Spleen (tissue), 7 donors: ENCODE measurements at regions not wholly inside any gene's neighbourhood (a gene's known extent, or its start where the extent isn't known, plus 50 kb on each side); places are given as distances from the start of the nearest gene placed in this dataset.

Experiments
- POLR2A ChIP-seq, 3 donors: fragments of 450-650 bp; IDR thresholded peaks; one replicate each; pipeline ENCODE4 v1.5.1; 2017; ENCODE audit warnings: antibody characterized with exemption in 3 of 3, mild to moderate bottlenecking in 1 of 3
- POLR2AphosphoS5 ChIP-seq, 3 donors: sonication (generic); formaldehyde crosslinking; IDR thresholded peaks; one replicate each; pipeline ENCODE4 v1.5.1; 2017; ENCODE audit warnings: antibody characterized with exemption in 3 of 3
- TF ChIP-seq, protein P1 (sequence below), 11 experiments: fragments of 200-600 bp in 7 of 11; fragments of 450-650 bp in 4 of 11; sonication (generic) in 4 of 11; IDR thresholded peaks in 8 of 11; conservative IDR thresholded peaks in 3 of 11; 1 replicate in 7 of 11; 2 replicates in 4 of 11; pipeline versions ENCODE4 v1.4.0 to v1.8.0; 2016 to 2021; ENCODE audit warnings: antibody characterized with exemption in 11 of 11, inconsistent platforms in 4 of 11, mild to moderate bottlenecking in 1 of 11
- donor health status: DM: no; HTN: no; CAD: no; lungs with moderate emphysema.
- donor health status: DM: no; HTN: no; CAD: no.
- donor health status: DM: no; HTN: no; CAD: no.

DNA sequence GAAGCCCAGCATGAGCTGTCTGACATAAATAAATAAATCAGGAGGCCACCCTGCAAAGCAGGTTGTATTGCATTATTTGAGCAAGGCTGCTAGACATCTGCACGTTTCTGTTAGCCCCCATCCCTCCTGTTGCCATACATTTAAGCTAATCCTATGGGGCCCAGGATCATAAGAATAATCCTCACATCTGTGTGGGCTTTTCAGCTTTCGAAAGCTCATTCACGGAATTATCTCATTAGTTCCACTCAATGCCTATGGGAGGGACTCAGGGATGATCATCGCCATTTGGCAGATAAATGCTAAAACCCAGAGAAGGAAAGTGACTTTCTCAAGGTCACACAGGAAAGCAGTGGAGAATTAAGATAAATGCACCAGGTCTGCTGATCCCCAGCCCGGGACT, 123.4 kb downstream of the TLE3 start:
- TF ChIP-seq, protein P1, sequence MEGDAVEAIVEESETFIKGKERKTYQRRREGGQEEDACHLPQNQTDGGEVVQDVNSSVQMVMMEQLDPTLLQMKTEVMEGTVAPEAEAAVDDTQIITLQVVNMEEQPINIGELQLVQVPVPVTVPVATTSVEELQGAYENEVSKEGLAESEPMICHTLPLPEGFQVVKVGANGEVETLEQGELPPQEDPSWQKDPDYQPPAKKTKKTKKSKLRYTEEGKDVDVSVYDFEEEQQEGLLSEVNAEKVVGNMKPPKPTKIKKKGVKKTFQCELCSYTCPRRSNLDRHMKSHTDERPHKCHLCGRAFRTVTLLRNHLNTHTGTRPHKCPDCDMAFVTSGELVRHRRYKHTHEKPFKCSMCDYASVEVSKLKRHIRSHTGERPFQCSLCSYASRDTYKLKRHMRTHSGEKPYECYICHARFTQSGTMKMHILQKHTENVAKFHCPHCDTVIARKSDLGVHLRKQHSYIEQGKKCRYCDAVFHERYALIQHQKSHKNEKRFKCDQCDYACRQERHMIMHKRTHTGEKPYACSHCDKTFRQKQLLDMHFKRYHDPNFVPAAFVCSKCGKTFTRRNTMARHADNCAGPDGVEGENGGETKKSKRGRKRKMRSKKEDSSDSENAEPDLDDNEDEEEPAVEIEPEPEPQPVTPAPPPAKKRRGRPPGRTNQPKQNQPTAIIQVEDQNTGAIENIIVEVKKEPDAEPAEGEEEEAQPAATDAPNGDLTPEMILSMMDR (IDR thresholded peaks at IDR 0.05 in 8 of 11, conservative IDR thresholded peaks at IDR 0.05 in 3 of 11) = no peak
- TF ChIP-seq POLR2AphosphoS5 (IDR thresholded peaks at IDR 0.05) (no peak), POLR2A (IDR thresholded peaks at IDR 0.05) (no peak)
